ENCODE measurements at regions not wholly inside any gene's neighbourhood (a gene's known extent, or its start where the extent isn't known, plus 50 kb on each side); places are given as distances from the start of the nearest gene placed in this dataset.

DNA sequence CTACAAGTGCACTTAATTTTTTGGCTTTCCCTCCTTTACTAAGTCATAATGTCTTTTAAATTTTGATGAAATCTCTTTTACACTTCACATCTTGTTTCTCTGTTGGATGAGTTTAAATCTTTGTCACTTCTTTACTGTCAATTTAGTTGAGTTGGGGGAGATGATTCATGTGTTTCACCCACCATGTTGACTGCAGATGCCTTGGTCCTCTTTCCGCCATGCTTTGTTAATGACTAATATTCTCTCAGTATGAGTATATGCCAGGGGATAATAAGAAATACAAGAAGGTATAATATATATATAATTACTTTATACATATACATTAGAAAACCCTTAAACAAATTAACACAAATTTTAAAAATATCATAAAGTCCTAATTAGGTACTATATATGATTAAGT, 149.7 kb upstream of the SPRED1 start:
- CTCF ChIA-PET, result no interaction called here
- POLR2A ChIA-PET, result no interaction called here
- Histone ChIP-seq H3K27ac (ENCODE audit: low read depth, low read length) (no peak overlapping the region), H3K9ac (ENCODE audit: low read length) (no peak overlapping the region), H3K36me3 (ENCODE audit: control insufficient read depth in 1 of 2, insufficient read depth in 2 of 2, low read length in 2 of 2) (no peaks in the 10 kb centered on the region), H3K4me2 (ENCODE audit: low read length) (no peak overlapping the region), H3K79me2 (ENCODE audit: insufficient read depth, low read length) (no peaks in the 10 kb centered on the region), H3K4me1 (ENCODE audit: control insufficient read depth in 1 of 2, insufficient read depth in 2 of 2, low read length in 2 of 2) (no peaks in the 10 kb centered on the region), H3K9me3 (ENCODE audit: control insufficient read depth in 1 of 2, insufficient read depth in 1 of 2, low read depth in 1 of 2, low read length in 2 of 2) (no peaks in the 10 kb centered on the region), H3K27me3 (ENCODE audit: insufficient read depth, low read length) (no peaks in the 10 kb centered on the region), H3K9me2 (ENCODE audit: insufficient read depth) (no peaks in the 10 kb centered on the region), H3K4me3 (replicated peaks in 1 of 2; ENCODE audit: low read depth in 1 of 2, low read length in 2 of 2) (no peak overlapping the region), H4K20me1 (ENCODE audit: insufficient read depth) (no peaks in the 10 kb centered on the region), H2AFZ (ENCODE audit: low read depth, low read length, poor library complexity, severe bottlenecking) (no peak overlapping the region)
- intact Hi-C loops (cut with micrococcal nuclease), result no loop called here
- TF ChIP-seq EGR1 (IDR thresholded peaks at IDR 0.05; ENCODE audit: low read depth), result no peak
- TF ChIP-seq TCF7L2 (IDR thresholded peaks at IDR 0.05; ENCODE audit: borderline replicate concordance, extremely low read depth, insufficient read depth, insufficient read length), result no peak
- TF ChIP-seq, protein P1, sequence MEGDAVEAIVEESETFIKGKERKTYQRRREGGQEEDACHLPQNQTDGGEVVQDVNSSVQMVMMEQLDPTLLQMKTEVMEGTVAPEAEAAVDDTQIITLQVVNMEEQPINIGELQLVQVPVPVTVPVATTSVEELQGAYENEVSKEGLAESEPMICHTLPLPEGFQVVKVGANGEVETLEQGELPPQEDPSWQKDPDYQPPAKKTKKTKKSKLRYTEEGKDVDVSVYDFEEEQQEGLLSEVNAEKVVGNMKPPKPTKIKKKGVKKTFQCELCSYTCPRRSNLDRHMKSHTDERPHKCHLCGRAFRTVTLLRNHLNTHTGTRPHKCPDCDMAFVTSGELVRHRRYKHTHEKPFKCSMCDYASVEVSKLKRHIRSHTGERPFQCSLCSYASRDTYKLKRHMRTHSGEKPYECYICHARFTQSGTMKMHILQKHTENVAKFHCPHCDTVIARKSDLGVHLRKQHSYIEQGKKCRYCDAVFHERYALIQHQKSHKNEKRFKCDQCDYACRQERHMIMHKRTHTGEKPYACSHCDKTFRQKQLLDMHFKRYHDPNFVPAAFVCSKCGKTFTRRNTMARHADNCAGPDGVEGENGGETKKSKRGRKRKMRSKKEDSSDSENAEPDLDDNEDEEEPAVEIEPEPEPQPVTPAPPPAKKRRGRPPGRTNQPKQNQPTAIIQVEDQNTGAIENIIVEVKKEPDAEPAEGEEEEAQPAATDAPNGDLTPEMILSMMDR (IDR thresholded peaks at IDR 0.05 in 2 of 3, conservative IDR thresholded peaks at IDR 0.05 in 1 of 3; ENCODE audit: borderline replicate concordance in 1 of 3, insufficient read depth in 1 of 3, low read depth in 2 of 3, low read length in 2 of 3), result no peak
- TF ChIP-seq SRF (IDR thresholded peaks at IDR 0.05; ENCODE audit: low read depth), result no peak
- no peak for TF ChIP-seq ELF1 (IDR thresholded peaks at IDR 0.05; ENCODE audit: borderline replicate concordance, low read depth)
- DNase-seq (ENCODE audit: low read depth, low spot score) (no peak), ATAC-seq (no peak)
- RAD21 ChIA-PET (ENCODE audit: low non-redundant PET in 1 of 2, low total read pairs in 2 of 2, uncharacterized antibody in 2 of 2, unreplicated experiment in 2 of 2), result no interaction called here
- no TSS peak for BruUV-seq (replicated peaks)

DNA sequence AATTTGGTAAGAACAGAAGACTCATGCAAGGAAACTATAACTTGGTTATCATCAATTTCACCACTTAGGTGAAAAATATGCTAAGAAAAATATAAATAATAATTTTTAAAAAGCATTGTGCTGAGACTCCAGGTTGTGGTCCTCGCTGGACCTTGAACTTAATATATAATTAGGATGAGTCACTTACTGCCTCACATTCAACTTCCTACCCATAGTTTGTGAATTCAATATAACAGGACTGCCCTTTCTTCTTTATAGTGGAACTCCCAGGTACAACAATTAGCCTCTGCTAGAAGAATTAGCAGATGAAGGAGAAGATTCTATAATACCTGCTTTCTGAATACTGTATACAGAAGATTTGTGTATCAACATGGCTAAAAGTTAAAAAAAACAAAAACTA, 149.1 kb upstream of the SPRED1 start:
- ATAC-seq (no peak), DNase-seq (ENCODE audit: low read depth, low spot score) (no peak)
- Histone ChIP-seq H3K9me2 (ENCODE audit: insufficient read depth) (no peaks in the 10 kb centered on the region), H3K36me3 (ENCODE audit: control insufficient read depth in 1 of 2, insufficient read depth in 2 of 2, low read length in 2 of 2) (no peaks in the 10 kb centered on the region), H3K9me3 (ENCODE audit: control insufficient read depth in 1 of 2, insufficient read depth in 1 of 2, low read depth in 1 of 2, low read length in 2 of 2) (no peaks in the 10 kb centered on the region), H3K4me1 (ENCODE audit: control insufficient read depth in 1 of 2, insufficient read depth in 2 of 2, low read length in 2 of 2) (no peaks in the 10 kb centered on the region), H3K27ac (ENCODE audit: low read depth, low read length) (no peak overlapping the region), H2AFZ (ENCODE audit: low read depth, low read length, poor library complexity, severe bottlenecking) (no peak overlapping the region), H3K4me3 (replicated peaks in 1 of 2; ENCODE audit: low read depth in 1 of 2, low read length in 2 of 2) (no peak overlapping the region), H3K79me2 (ENCODE audit: insufficient read depth, low read length) (no peaks in the 10 kb centered on the region), H3K9ac (ENCODE audit: low read length) (no peak overlapping the region), H4K20me1 (ENCODE audit: insufficient read depth) (no peaks in the 10 kb centered on the region), H3K4me2 (ENCODE audit: low read length) (no peak overlapping the region), H3K27me3 (ENCODE audit: insufficient read depth, low read length) (no peaks in the 10 kb centered on the region)
- intact Hi-C loops (cut with micrococcal nuclease), result no loop called here
- no TSS peak for BruUV-seq (replicated peaks)
- POLR2A ChIA-PET, result no interaction called here
- RAD21 ChIA-PET (ENCODE audit: low non-redundant PET in 1 of 2, low total read pairs in 2 of 2, uncharacterized antibody in 2 of 2, unreplicated experiment in 2 of 2), result no interaction called here
- CTCF ChIA-PET, result no interaction called here
- TF ChIP-seq, protein P2, sequence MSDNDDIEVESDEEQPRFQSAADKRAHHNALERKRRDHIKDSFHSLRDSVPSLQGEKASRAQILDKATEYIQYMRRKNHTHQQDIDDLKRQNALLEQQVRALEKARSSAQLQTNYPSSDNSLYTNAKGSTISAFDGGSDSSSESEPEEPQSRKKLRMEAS (IDR thresholded peaks at IDR 0.05), result no peak
- no peak for TF ChIP-seq EZH2 (IDR thresholded peaks at IDR 0.05)
- no peak for TF ChIP-seq SIN3A (IDR thresholded peaks at IDR 0.05; ENCODE audit: low read depth)
- TF ChIP-seq POLR2AphosphoS5 (IDR thresholded peaks at IDR 0.05; ENCODE audit: low read depth, low read length), result no peak
- no peak for TF ChIP-seq CBX3 (IDR thresholded peaks at IDR 0.05; ENCODE audit: low read depth)
- TF ChIP-seq ZFX (IDR thresholded peaks at IDR 0.05), result no peak
- TF ChIP-seq EZH2phosphoT487 (IDR thresholded peaks at IDR 0.05; ENCODE audit: borderline replicate concordance), result no peak
- TF ChIP-seq, protein P3, sequence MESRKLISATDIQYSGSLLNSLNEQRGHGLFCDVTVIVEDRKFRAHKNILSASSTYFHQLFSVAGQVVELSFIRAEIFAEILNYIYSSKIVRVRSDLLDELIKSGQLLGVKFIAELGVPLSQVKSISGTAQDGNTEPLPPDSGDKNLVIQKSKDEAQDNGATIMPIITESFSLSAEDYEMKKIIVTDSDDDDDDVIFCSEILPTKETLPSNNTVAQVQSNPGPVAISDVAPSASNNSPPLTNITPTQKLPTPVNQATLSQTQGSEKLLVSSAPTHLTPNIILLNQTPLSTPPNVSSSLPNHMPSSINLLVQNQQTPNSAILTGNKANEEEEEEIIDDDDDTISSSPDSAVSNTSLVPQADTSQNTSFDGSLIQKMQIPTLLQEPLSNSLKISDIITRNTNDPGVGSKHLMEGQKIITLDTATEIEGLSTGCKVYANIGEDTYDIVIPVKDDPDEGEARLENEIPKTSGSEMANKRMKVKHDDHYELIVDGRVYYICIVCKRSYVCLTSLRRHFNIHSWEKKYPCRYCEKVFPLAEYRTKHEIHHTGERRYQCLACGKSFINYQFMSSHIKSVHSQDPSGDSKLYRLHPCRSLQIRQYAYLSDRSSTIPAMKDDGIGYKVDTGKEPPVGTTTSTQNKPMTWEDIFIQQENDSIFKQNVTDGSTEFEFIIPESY (IDR thresholded peaks at IDR 0.05; ENCODE audit: extremely low read depth, insufficient replicate concordance, low read length), result no peak
- TF ChIP-seq FOSL1 (IDR thresholded peaks at IDR 0.05; ENCODE audit: low read depth), result no peak
- TF ChIP-seq YY1 (IDR thresholded peaks at IDR 0.05; ENCODE audit: extremely low read depth, insufficient replicate concordance, low read depth, low read length), result no peak
- no peak for TF ChIP-seq ZNF274 (IDR thresholded peaks at IDR 0.05; ENCODE audit: low read depth, low read length)
- no peak for TF ChIP-seq CEBPB (IDR thresholded peaks at IDR 0.05; ENCODE audit: low read depth)

Data from HCT116 (cell line).